Activated CD4-positive, alpha-beta T cell treated with anti-CD3 and anti-CD28 coated beads, Interleukin-2, amount 10 ng/mL, durations not matched to agents 7 days and 5 days (primary cell): ENCODE measurements at regions not wholly inside any gene's neighbourhood (a gene's known extent, or its start where the extent isn't known, plus 50 kb on each side); places are given as distances from the start of the nearest gene placed in this dataset.

ENCODE experiments used
- CTCF ChIA-PET: fragments of 350-600 bp; sonication (Branson Sonifier 250); formaldehyde crosslinking; loops from one replicate; lab custom pipeline; 2021; ENCODE audit warnings: antibody characterized with exemption; lab: Charles Lee
- POLR2A ChIA-PET: fragments of 350-600 bp; sonication (Branson Sonifier 250); formaldehyde crosslinking; loops from one replicate; lab custom pipeline; 2021; ENCODE audit warnings: antibody characterized with exemption; lab: Charles Lee
- DNase-seq: peaks from one replicate; pipeline ENCODE4 v3.0.0-alpha.2; 2020
- H3K27ac Mint-ChIP-seq: one replicate; pipeline ENCODE4 v1.8.0; 2021; ENCODE audit warnings: mild to moderate bottlenecking, moderate library complexity, mixed read lengths
- H3K27me3 Mint-ChIP-seq: one replicate; pipeline ENCODE4 v1.8.0; 2021; ENCODE audit warnings: mixed read lengths
- H3K36me3 Mint-ChIP-seq: one replicate; pipeline ENCODE4 v1.8.0; 2021; ENCODE audit warnings: low read depth, mixed read lengths
- H3K4me1 Mint-ChIP-seq: one replicate; pipeline ENCODE4 v1.8.0; 2021; ENCODE audit warnings: mixed read lengths
- H3K4me3 Mint-ChIP-seq: one replicate; pipeline ENCODE4 v1.8.0; 2021; ENCODE audit warnings: mild to moderate bottlenecking, moderate library complexity, mixed read lengths
- H3K9me3 Mint-ChIP-seq: one replicate; pipeline ENCODE4 v1.8.0; 2021; ENCODE audit warnings: mixed read lengths

DNA sequence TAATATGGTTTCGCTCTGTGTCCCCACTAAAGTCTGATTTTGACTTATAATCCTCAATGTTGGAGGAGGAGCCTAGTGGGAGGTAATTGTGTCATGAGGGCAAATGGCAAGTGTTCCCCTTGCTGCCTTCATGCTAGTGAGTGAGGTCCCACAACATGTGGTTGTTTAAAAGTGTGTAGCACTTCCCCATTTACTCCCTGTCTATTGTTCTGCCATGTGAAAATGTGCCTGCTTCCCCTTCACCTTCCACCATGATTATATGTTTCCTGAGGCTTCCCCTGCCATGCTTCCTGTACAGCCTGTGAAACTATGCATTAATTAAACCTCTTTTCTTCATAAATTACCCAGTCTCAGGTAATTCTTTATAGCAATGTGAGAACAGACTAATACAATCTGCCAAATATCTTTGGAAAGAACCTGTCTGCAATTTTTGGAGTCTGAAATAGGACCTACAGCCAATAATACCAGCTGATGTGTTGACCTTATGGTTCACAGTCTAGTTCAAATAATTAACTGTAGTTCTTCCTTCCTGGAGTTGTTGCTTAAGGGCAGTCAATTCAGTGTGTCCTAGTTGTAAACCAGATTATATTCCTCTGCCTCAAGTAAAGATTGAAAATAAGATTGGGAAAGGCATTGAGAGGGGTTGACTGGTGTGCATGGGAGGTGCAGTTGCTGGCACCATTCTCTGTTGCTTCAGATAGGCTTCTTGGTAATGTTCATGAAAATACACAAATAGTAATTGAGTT lies 1442.9 kb downstream of the SLITRK1 start:
- CTCF ChIA-PET = no interaction called here
- peaks cover 15% of the 10 kb centered on the region for H3K9me3 Mint-ChIP-seq
- no peaks in the 10 kb centered on the region for H3K36me3 Mint-ChIP-seq

GRCh38 chr13:82438320-82438719 lies 1444.0 kb downstream of the SLITRK1 start:
- no peak for DNase-seq
- POLR2A ChIA-PET = no interaction called here
- H3K27me3 Mint-ChIP-seq = no peaks in the 10 kb centered on the region
- H3K9me3 Mint-ChIP-seq = peaks cover 15% of the 10 kb centered on the region
- no peak overlapping the region for H3K27ac Mint-ChIP-seq
- no peaks in the 10 kb centered on the region for H3K36me3 Mint-ChIP-seq
- no peak overlapping the region for H3K4me3 Mint-ChIP-seq
- CTCF ChIA-PET = no interaction called here
- no peaks in the 10 kb centered on the region for H3K4me1 Mint-ChIP-seq

More for the DNA sequence above, 1442.9 kb downstream of the SLITRK1 start:
- no peaks in the 10 kb centered on the region for H3K27me3 Mint-ChIP-seq
- no peaks in the 10 kb centered on the region for H3K4me1 Mint-ChIP-seq
- POLR2A ChIA-PET = no interaction called here
- no peak overlapping the region for H3K4me3 Mint-ChIP-seq
- DNase-seq = no peak
- H3K27ac Mint-ChIP-seq = no peak overlapping the region

GRCh38 chr13:82436099-82436585 lies 1446.1 kb downstream of the SLITRK1 start:
- no peak for DNase-seq
- POLR2A ChIA-PET = no interaction called here
- Mint-ChIP-seq H3K36me3 (no peaks in the 10 kb centered on the region), H3K27me3 (no peaks in the 10 kb centered on the region), H3K27ac (no peak overlapping the region), H3K9me3 (peaks cover 15% of the 10 kb centered on the region), H3K4me3 (no peak overlapping the region), H3K4me1 (no peaks in the 10 kb centered on the region)
- CTCF ChIA-PET = no interaction called here

DNA sequence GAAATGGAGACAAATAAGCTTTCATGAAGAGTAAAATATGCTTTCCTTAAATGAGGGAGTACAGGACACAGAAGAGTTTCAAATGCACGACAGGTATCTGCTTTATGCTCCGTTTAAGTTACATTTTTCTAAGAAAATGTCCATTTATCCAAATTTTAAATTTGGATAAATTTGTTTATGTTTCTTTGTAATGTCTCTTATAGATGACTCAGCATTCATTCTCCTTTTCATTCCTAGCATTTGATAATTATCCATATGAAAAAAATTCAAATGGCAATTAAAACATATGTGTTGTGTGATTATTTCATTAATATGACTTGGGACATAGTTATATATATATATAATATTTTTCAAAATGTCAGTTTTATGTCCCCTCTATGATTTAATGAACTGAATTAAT lies 1449.3 kb downstream of the SLITRK1 start:
- no peak for DNase-seq
- no peak overlapping the region for H3K27ac Mint-ChIP-seq
- H3K4me1 Mint-ChIP-seq = no peaks in the 10 kb centered on the region
- ChIA-PET CTCF (no interaction called here), POLR2A (no interaction called here)
- H3K4me3 Mint-ChIP-seq = no peak overlapping the region
- H3K9me3 Mint-ChIP-seq = peaks cover 8% of the 10 kb centered on the region
- H3K27me3 Mint-ChIP-seq = no peaks in the 10 kb centered on the region
- no peaks in the 10 kb centered on the region for H3K36me3 Mint-ChIP-seq

DNA sequence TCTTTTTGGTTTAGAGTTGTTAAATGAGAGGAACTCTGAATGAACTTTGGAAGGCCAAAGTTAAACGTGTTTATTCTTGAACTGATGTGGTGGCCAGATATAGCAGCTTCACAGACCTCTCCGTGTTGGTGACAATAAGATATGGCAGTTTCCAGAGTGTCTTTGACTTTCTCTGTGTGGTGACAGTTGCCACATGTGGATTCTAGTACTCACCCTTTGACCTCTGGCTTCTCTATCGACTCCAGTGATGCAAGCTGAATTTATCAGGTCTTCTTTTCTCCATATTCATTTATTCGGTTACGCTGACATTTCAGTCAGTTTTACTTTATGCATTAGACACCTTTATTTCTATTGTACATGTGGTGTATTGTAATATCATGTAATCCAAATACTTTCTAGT lies 1469.5 kb downstream of the SLITRK1 start:
- POLR2A ChIA-PET = no interaction called here
- H3K9me3 Mint-ChIP-seq = peaks cover 4% of the 10 kb centered on the region
- no peak overlapping the region for H3K27ac Mint-ChIP-seq
- DNase-seq = no peak
- H3K27me3 Mint-ChIP-seq = no peaks in the 10 kb centered on the region
- CTCF ChIA-PET = no interaction called here
- no peak overlapping the region for H3K4me3 Mint-ChIP-seq
- H3K4me1 Mint-ChIP-seq = no peaks in the 10 kb centered on the region
- no peaks in the 10 kb centered on the region for H3K36me3 Mint-ChIP-seq

DNA sequence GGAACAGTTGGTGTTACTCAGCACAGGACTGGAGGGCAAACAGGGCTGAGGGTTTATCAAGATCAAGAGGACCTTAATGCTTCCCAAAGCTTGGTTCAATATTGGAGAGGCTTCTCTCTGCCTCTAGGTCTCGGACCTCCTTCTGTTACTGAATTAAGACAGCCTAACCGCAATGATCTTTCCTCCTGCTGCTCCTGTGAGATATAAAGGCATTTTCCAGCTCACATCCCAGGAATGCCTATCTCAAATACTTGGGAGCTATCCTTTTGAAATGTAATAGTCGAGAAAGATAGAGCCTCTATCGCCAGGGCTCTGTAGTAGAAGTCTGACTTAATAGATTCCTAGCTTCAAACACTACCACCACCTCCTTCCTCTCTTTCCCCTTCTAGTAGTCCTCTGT lies 1475.0 kb downstream of the SLITRK1 start:
- CTCF ChIA-PET = no interaction called here
- H3K4me1 Mint-ChIP-seq = no peaks in the 10 kb centered on the region
- POLR2A ChIA-PET = no interaction called here
- H3K27ac Mint-ChIP-seq = no peak overlapping the region
- DNase-seq = no peak
- no peaks in the 10 kb centered on the region for H3K27me3 Mint-ChIP-seq
- H3K9me3 Mint-ChIP-seq = peaks cover 21% of the 10 kb centered on the region
- H3K36me3 Mint-ChIP-seq = no peaks in the 10 kb centered on the region
- H3K4me3 Mint-ChIP-seq = no peak overlapping the region

DNA sequence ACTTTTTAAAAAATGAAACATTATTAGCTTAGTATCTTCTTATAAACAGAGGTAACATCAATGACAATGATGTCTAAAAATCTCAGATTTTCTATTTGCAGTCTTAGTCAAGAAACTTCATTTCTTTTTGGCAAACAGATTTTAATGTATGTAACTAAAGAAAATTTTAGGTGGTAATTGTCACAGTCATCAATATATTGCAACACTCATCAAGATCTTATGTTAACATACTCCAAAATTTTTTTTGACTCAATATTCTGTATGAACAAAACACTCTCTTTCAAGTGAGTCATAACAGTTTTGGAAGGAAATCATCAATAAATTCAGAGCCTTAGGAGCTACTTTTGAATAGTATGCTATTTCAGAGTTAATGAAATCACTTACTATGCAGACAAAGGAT lies 1507.6 kb downstream of the SLITRK1 start:
- CTCF ChIA-PET = no interaction called here
- no peak for DNase-seq
- H3K9me3 Mint-ChIP-seq = peaks cover 7% of the 10 kb centered on the region
- no peak overlapping the region for H3K4me3 Mint-ChIP-seq
- no peaks in the 10 kb centered on the region for H3K27me3 Mint-ChIP-seq
- no peaks in the 10 kb centered on the region for H3K4me1 Mint-ChIP-seq
- POLR2A ChIA-PET = no interaction called here
- no peak overlapping the region for H3K27ac Mint-ChIP-seq
- H3K36me3 Mint-ChIP-seq = no peaks in the 10 kb centered on the region

DNA sequence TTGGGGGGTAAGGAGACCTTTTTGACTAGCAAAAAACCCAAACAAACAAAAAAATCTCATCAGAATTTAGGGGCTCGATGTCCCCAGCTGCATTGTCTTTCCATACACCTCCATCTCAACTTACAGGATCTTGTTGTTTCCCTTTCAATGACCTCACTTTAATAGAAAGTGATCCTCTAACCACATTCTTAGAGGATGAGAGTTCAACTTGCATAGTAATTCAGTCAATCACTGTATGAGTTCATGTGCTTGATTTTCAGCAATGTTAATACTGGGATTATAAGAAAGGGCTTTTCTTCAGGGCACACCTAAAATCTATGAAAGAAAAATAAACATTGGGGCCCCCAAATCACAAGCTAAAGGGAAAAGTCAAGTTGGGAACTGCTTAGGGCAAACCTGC lies 1512.0 kb downstream of the SLITRK1 start:
- ChIA-PET CTCF (no interaction called here), POLR2A (no interaction called here)
- Mint-ChIP-seq H3K27ac (no peak overlapping the region), H3K36me3 (no peaks in the 10 kb centered on the region), H3K9me3 (peaks cover 4% of the 10 kb centered on the region), H3K27me3 (no peaks in the 10 kb centered on the region), H3K4me3 (no peak overlapping the region), H3K4me1 (no peaks in the 10 kb centered on the region)
- DNase-seq = no peak

DNA sequence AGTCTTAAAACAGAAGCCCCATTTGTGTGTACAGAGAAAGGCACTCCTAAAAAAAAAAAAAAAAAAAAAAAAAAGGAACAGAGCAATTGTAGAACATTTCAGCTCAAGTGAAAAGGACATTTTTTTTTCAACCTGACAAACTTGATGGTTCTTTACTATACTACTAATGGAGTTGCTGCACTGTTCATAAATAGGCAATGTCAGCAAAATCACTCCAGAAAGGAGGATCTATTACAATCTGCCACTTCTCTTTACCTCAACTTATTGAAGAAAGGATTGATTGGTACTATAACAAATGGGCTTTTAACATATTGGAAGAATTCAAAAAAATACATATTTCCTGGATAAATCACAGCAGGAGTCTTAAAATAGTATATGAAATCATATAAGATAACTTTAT lies 1517.7 kb downstream of the SLITRK1 start:
- Mint-ChIP-seq H3K4me1 (no peaks in the 10 kb centered on the region), H3K9me3 (no peaks in the 10 kb centered on the region), H3K4me3 (no peak overlapping the region), H3K36me3 (no peaks in the 10 kb centered on the region), H3K27ac (no peak overlapping the region), H3K27me3 (no peaks in the 10 kb centered on the region)
- no peak for DNase-seq
- CTCF ChIA-PET = no interaction called here
- POLR2A ChIA-PET = no interaction called here

GRCh38 chr13:82358284-82358683 lies 1524.0 kb downstream of the SLITRK1 start:
- Mint-ChIP-seq H3K27ac (no peak overlapping the region), H3K36me3 (no peaks in the 10 kb centered on the region), H3K27me3 (no peaks in the 10 kb centered on the region), H3K4me1 (no peaks in the 10 kb centered on the region), H3K9me3 (peaks cover 7% of the 10 kb centered on the region), H3K4me3 (no peak overlapping the region)
- CTCF ChIA-PET = no interaction called here
- POLR2A ChIA-PET = no interaction called here
- DNase-seq = no peak

DNA sequence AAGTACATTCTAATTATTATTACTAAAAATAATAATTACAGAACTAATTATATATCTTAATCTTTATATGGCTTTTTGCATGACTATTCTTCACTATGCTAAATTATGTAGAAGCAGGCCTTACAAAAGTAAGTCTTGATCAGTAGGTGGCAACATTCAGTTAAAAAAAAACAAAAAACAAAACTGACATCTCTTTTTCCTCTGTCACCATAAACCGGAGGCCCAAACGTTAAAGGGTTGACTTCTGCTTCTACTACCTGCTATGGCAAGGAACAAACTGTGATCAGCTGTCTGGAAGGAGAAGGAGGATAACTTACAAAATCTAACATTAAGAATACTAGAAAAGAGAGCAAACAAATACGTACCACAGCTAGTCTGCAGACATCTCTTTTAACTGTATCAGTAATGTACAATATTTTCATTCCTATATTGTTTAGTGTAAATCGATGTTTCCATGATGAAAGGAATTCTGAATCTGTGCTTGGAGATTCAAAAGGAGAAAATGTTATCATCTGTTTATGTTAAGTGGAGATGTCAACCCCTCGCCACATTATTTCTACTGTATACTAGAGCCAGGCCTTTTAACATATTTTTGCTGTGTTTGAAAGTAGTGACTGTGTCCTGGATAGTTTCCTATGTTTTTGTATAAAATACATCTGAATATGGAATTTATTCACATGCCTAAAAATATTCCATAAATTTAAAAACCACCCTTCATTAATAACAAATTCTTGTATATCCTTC lies 1525.4 kb downstream of the SLITRK1 start:
- H3K36me3 Mint-ChIP-seq = no peaks in the 10 kb centered on the region
- POLR2A ChIA-PET = no interaction called here
- H3K9me3 Mint-ChIP-seq = peaks cover 7% of the 10 kb centered on the region
- DNase-seq = no peak
- CTCF ChIA-PET = no interaction called here
- H3K27me3 Mint-ChIP-seq = no peaks in the 10 kb centered on the region
- no peak overlapping the region for H3K4me3 Mint-ChIP-seq
- no peak overlapping the region for H3K27ac Mint-ChIP-seq
- H3K4me1 Mint-ChIP-seq = no peaks in the 10 kb centered on the region

- Mint-ChIP-seq H3K27me3 (no peaks in the 10 kb centered on the region), H3K4me3 (no peak overlapping the region), H3K36me3 (no peaks in the 10 kb centered on the region), H3K4me1 (no peaks in the 10 kb centered on the region), H3K27ac (no peak overlapping the region), H3K9me3 (no peaks in the 10 kb centered on the region)
- no peak for DNase-seq
- POLR2A ChIA-PET = no interaction called here
- CTCF ChIA-PET = no interaction called here
Measured at GRCh38 chr13:82344867-82345266, 1537.4 kb downstream of the SLITRK1 start.

GRCh38 chr13:82341116-82341515 lies 1541.2 kb downstream of the SLITRK1 start:
- no peak for DNase-seq
- Mint-ChIP-seq H3K4me1 (no peaks in the 10 kb centered on the region), H3K27ac (no peak overlapping the region), H3K9me3 (peaks cover 5% of the 10 kb centered on the region), H3K36me3 (no peaks in the 10 kb centered on the region), H3K27me3 (no peaks in the 10 kb centered on the region), H3K4me3 (no peak overlapping the region)
- ChIA-PET CTCF (no interaction called here), POLR2A (no interaction called here)
